SK-N-SH treated with all-trans-retinoic acid at 6 μM for 48 hours (cell line): ENCODE measurements at regions not wholly inside any gene's neighbourhood (a gene's known extent, or its start where the extent isn't known, plus 50 kb on each side); places are given as distances from the start of the nearest gene placed in this dataset.

Source experiments
- CSDC2 ChIP-seq: fragments of 250-450 bp; sonication (Bioruptor Pico); IDR thresholded peaks from 2 replicates; pipeline ENCODE4 v1.5.0; 2020; ENCODE audit warnings: mild to moderate bottlenecking, moderate library complexity
- ZFP30 ChIP-seq: fragments of 450-650 bp; formaldehyde crosslinking; IDR thresholded peaks from 2 replicates; pipeline ENCODE4 v1.5.0; 2022; ENCODE audit warnings: mild to moderate bottlenecking, moderate library complexity
- ZNF8 ChIP-seq: fragments of 450-650 bp; formaldehyde crosslinking; IDR thresholded peaks from 2 replicates; pipeline ENCODE4 v1.5.0; 2020; ENCODE audit warnings: mild to moderate bottlenecking, moderate library complexity
- TF ChIP-seq, protein P1 (sequence below): fragments of 250-450 bp; sonication (Bioruptor Pico); IDR thresholded peaks from 2 replicates; pipeline ENCODE4 v1.5.0; 2020; ENCODE audit warnings: mild to moderate bottlenecking, moderate library complexity

DNA sequence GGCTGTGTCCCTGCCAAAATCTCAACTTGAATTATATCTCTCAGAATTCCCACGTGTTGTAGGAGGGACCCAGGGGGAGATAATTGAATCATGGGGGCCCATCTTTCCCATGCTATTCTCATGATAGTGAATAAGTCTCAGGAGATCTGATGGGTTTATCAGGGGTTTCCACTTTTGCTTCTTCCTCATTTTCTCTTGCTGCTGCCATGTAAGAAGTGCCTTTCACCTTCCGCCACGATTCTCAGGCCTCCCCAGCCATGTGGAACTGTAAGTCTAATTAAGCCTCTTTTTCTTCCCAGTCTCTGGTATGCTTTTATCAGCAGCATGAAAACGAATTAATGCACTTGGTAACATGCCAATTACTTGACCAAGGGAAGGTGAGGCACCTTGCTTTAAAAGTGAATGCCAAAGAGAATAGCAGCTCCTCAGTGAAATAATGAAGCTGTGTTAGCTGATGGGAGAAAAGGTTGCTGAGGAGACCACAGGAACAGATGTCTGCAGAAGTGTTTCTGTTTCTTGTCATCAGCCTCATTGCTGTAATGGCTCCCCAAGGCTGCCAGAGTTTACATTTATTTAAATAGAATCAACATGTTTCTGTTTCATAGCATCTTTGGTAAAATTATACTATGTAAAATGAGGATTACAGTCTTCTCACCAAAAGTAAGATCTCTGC lies 89.0 kb upstream of the CD44 start:
- no peak for TF ChIP-seq ZNF8
- no peak for TF ChIP-seq ZFP30 (CRISPR knock-in tag)
- TF ChIP-seq, protein P1, sequence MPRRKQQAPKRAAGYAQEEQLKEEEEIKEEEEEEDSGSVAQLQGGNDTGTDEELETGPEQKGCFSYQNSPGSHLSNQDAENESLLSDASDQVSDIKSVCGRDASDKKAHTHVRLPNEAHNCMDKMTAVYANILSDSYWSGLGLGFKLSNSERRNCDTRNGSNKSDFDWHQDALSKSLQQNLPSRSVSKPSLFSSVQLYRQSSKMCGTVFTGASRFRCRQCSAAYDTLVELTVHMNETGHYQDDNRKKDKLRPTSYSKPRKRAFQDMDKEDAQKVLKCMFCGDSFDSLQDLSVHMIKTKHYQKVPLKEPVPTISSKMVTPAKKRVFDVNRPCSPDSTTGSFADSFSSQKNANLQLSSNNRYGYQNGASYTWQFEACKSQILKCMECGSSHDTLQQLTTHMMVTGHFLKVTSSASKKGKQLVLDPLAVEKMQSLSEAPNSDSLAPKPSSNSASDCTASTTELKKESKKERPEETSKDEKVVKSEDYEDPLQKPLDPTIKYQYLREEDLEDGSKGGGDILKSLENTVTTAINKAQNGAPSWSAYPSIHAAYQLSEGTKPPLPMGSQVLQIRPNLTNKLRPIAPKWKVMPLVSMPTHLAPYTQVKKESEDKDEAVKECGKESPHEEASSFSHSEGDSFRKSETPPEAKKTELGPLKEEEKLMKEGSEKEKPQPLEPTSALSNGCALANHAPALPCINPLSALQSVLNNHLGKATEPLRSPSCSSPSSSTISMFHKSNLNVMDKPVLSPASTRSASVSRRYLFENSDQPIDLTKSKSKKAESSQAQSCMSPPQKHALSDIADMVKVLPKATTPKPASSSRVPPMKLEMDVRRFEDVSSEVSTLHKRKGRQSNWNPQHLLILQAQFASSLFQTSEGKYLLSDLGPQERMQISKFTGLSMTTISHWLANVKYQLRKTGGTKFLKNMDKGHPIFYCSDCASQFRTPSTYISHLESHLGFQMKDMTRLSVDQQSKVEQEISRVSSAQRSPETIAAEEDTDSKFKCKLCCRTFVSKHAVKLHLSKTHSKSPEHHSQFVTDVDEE (CRISPR knock-in tag) = no peak
- no peak for TF ChIP-seq CSDC2 (CRISPR knock-in tag)
